ENCODE measurements at regions not wholly inside any gene's neighbourhood (a gene's known extent, or its start where the extent isn't known, plus 50 kb on each side); places are given as distances from the start of the nearest gene placed in this dataset.

DNA sequence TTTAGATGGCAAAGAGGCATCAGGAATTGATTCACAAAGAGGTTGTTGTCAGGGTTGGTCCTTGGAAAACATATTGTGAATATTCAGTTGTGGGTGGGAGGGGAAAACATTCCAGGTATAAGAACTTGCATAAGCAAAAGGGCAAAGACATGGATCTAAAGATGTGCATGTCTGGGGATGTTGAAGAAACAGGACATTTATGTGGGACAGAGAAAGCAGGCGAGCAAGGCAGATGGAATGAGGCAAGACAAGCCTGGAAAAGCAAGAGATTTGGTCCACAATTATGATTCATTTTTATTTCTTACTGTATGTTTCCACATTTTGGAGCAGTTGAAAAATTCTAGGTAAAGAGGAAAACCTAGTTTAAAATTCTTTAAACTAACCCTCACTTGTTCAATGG, 134.9 kb upstream of the CXXC4 start (continued):
- TF ChIP-seq ZNF221 (tag by site-specific recombination; IDR thresholded peaks at IDR 0.05; ENCODE audit: borderline replicate concordance) = no peak
- no peak for TF ChIP-seq ZFP37 (tag by site-specific recombination; IDR thresholded peaks at IDR 0.05)
- TF ChIP-seq, protein P1, sequence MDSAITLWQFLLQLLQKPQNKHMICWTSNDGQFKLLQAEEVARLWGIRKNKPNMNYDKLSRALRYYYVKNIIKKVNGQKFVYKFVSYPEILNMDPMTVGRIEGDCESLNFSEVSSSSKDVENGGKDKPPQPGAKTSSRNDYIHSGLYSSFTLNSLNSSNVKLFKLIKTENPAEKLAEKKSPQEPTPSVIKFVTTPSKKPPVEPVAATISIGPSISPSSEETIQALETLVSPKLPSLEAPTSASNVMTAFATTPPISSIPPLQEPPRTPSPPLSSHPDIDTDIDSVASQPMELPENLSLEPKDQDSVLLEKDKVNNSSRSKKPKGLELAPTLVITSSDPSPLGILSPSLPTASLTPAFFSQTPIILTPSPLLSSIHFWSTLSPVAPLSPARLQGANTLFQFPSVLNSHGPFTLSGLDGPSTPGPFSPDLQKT (IDR thresholded peaks at IDR 0.05; ENCODE audit: borderline replicate concordance, low read depth, low read length) = no peak
- TF ChIP-seq ZNF202 (tag by site-specific recombination; IDR thresholded peaks at IDR 0.05; ENCODE audit: borderline replicate concordance) = no peak
- no peak for TF ChIP-seq HOXD13 (CRISPR knock-in tag; IDR thresholded peaks at IDR 0.05; ENCODE audit: borderline replicate concordance)
- no peak for TF ChIP-seq SP7 (tag by site-specific recombination; IDR thresholded peaks at IDR 0.05)
- no peak for TF ChIP-seq ZNF146 (tag by site-specific recombination; IDR thresholded peaks at IDR 0.05)

DNA sequence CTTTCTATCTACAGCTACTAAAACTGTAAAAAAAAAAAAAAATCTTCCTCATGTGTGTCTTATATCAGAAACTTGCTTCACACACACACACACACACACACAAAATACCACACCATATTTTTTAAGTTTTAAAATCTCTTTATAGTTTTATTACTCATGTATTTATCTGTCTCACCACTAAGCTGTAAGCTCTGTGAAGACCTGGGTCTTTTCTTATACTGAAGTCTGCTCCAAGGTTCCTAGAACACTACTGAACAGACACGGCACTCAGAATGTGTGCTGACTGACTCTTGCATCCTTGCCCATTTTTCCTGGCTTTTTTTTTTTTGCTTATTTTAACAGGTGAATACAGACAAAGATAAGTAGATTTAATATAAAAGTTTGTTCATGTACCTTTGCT, 135.6 kb upstream of the CXXC4 start:
- Histone ChIP-seq H3K4me1 (ENCODE audit: control insufficient read depth, insufficient read depth, low read length) (no peaks in the 10 kb centered on the region), H3K27ac (ENCODE audit: extremely low read depth, low read depth, low read length) (no peak overlapping the region), H3K4me3 (ENCODE audit: low read depth, low read length) (no peak overlapping the region), H3K9me3 (ENCODE audit: control insufficient read depth, insufficient read depth, low read depth, low read length) (no peaks in the 10 kb centered on the region), H3K36me3 (ENCODE audit: control insufficient read depth in 2 of 2, insufficient read depth in 1 of 2, low read length in 2 of 2) (no peaks in the 10 kb centered on the region)
- POLR2A ChIA-PET = no interaction called here
- CTCF ChIA-PET = no interaction called here
- TF ChIP-seq ZNF558 (tag by site-specific recombination; IDR thresholded peaks at IDR 0.05) (no peak), ZNF658 (tag by site-specific recombination; IDR thresholded peaks at IDR 0.05) (no peak), ZNF777 (tag by site-specific recombination; IDR thresholded peaks at IDR 0.05; ENCODE audit: borderline replicate concordance) (no peak), HOXD13 (CRISPR knock-in tag; IDR thresholded peaks at IDR 0.05; ENCODE audit: borderline replicate concordance) (no peak), ZNF138 (tag by site-specific recombination; IDR thresholded peaks at IDR 0.05; ENCODE audit: borderline replicate concordance) (no peak), ZNF707 (tag by site-specific recombination; IDR thresholded peaks at IDR 0.05) (no peak), BCL11B (tag by site-specific recombination; IDR thresholded peaks at IDR 0.05; ENCODE audit: low read depth) (no peak), KLF10 (tag by site-specific recombination; IDR thresholded peaks at IDR 0.05) (no peak), ZNF10 (tag by site-specific recombination; IDR thresholded peaks at IDR 0.05) (no peak), SCRT1 (tag by site-specific recombination; IDR thresholded peaks at IDR 0.05; ENCODE audit: borderline replicate concordance) (no peak), GFI1B (tag by site-specific recombination; IDR thresholded peaks at IDR 0.05) (no peak), ZNF654 (tag by site-specific recombination; IDR thresholded peaks at IDR 0.05; ENCODE audit: low read depth) (no peak), ZNF521 (tag by site-specific recombination; IDR thresholded peaks at IDR 0.05) (no peak)
- TF ChIP-seq, protein P2, sequence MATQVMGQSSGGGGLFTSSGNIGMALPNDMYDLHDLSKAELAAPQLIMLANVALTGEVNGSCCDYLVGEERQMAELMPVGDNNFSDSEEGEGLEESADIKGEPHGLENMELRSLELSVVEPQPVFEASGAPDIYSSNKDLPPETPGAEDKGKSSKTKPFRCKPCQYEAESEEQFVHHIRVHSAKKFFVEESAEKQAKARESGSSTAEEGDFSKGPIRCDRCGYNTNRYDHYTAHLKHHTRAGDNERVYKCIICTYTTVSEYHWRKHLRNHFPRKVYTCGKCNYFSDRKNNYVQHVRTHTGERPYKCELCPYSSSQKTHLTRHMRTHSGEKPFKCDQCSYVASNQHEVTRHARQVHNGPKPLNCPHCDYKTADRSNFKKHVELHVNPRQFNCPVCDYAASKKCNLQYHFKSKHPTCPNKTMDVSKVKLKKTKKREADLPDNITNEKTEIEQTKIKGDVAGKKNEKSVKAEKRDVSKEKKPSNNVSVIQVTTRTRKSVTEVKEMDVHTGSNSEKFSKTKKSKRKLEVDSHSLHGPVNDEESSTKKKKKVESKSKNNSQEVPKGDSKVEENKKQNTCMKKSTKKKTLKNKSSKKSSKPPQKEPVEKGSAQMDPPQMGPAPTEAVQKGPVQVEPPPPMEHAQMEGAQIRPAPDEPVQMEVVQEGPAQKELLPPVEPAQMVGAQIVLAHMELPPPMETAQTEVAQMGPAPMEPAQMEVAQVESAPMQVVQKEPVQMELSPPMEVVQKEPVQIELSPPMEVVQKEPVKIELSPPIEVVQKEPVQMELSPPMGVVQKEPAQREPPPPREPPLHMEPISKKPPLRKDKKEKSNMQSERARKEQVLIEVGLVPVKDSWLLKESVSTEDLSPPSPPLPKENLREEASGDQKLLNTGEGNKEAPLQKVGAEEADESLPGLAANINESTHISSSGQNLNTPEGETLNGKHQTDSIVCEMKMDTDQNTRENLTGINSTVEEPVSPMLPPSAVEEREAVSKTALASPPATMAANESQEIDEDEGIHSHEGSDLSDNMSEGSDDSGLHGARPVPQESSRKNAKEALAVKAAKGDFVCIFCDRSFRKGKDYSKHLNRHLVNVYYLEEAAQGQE (tag by site-specific recombination; IDR thresholded peaks at IDR 0.05) = no peak
- TF ChIP-seq, protein P3, sequence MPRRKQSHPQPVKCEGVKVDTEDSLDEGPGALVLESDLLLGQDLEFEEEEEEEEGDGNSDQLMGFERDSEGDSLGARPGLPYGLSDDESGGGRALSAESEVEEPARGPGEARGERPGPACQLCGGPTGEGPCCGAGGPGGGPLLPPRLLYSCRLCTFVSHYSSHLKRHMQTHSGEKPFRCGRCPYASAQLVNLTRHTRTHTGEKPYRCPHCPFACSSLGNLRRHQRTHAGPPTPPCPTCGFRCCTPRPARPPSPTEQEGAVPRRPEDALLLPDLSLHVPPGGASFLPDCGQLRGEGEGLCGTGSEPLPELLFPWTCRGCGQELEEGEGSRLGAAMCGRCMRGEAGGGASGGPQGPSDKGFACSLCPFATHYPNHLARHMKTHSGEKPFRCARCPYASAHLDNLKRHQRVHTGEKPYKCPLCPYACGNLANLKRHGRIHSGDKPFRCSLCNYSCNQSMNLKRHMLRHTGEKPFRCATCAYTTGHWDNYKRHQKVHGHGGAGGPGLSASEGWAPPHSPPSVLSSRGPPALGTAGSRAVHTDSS (tag by site-specific recombination; IDR thresholded peaks at IDR 0.05) = no peak
- TF ChIP-seq, protein P4, sequence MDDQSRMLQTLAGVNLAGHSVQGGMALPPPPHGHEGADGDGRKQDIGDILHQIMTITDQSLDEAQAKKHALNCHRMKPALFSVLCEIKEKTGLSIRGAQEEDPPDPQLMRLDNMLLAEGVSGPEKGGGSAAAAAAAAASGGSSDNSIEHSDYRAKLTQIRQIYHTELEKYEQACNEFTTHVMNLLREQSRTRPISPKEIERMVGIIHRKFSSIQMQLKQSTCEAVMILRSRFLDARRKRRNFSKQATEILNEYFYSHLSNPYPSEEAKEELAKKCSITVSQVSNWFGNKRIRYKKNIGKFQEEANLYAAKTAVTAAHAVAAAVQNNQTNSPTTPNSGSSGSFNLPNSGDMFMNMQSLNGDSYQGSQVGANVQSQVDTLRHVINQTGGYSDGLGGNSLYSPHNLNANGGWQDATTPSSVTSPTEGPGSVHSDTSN (CRISPR knock-in tag; IDR thresholded peaks at IDR 0.05) = no peak
- TF ChIP-seq, protein P5, sequence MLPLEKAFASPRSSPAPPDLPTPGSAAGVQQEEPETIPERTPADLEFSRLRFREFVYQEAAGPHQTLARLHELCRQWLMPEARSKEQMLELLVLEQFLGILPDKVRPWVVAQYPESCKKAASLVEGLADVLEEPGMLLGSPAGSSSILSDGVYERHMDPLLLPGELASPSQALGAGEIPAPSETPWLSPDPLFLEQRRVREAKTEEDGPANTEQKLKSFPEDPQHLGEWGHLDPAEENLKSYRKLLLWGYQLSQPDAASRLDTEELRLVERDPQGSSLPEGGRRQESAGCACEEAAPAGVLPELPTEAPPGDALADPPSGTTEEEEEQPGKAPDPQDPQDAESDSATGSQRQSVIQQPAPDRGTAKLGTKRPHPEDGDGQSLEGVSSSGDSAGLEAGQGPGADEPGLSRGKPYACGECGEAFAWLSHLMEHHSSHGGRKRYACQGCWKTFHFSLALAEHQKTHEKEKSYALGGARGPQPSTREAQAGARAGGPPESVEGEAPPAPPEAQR (tag by site-specific recombination; IDR thresholded peaks at IDR 0.05) = no peak
- TF ChIP-seq, protein P6, sequence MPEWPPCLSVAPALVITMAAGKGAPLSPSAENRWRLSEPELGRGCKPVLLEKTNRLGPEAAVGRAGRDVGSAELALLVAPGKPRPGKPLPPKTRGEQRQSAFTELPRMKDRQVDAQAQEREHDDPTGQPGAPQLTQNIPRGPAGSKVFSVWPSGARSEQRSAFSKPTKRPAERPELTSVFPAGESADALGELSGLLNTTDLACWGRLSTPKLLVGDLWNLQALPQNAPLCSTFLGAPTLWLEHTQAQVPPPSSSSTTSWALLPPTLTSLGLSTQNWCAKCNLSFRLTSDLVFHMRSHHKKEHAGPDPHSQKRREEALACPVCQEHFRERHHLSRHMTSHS (tag by site-specific recombination; IDR thresholded peaks at IDR 0.05) = no peak
- TF ChIP-seq, protein P7, sequence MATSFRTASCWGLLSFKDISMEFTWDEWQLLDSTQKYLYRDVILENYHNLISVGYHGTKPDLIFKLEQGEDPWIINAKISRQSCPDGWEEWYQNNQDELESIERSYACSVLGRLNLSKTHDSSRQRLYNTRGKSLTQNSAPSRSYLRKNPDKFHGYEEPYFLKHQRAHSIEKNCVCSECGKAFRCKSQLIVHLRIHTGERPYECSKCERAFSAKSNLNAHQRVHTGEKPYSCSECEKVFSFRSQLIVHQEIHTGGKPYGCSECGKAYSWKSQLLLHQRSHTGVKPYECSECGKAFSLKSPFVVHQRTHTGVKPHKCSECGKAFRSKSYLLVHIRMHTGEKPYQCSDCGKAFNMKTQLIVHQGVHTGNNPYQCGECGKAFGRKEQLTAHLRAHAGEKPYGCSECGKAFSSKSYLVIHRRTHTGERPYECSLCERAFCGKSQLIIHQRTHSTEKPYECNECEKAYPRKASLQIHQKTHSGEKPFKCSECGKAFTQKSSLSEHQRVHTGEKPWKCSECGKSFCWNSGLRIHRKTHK (tag by site-specific recombination; IDR thresholded peaks at IDR 0.05) = no peak

Measured in HEK293 (cell line).